Activated CD4-positive, alpha-beta memory T cell treated with anti-CD3 and anti-CD28 coated beads, Interleukin-2, amount 10 ng/mL, durations not matched to agents 7 days and 5 days (primary cell): ENCODE measurements at regions not wholly inside any gene's neighbourhood (a gene's known extent, or its start where the extent isn't known, plus 50 kb on each side); places are given as distances from the start of the nearest gene placed in this dataset.
"Not testable (repeated sequence)": the region's sequence is repeated elsewhere in the genome, so short reads cannot be mapped to it uniquely, and the experiment has no call there.

Experiments used
- CTCF ChIA-PET: fragments of 350-600 bp; sonication (Branson Sonifier 250); formaldehyde crosslinking; loops from one replicate; lab custom pipeline; 2021; ENCODE audit warnings: antibody characterized with exemption, inconsistent platforms; lab: Charles Lee
- POLR2A ChIA-PET: fragments of 350-600 bp; sonication (Branson Sonifier 250); formaldehyde crosslinking; loops from one replicate; lab custom pipeline; 2021; ENCODE audit warnings: antibody characterized with exemption; lab: Charles Lee
- DNase-seq: peaks from one replicate; pipeline ENCODE4 v3.0.0-alpha.2; 2020
- H3K27ac Mint-ChIP-seq: one replicate; pipeline ENCODE4 v1.8.0; 2021; ENCODE audit warnings: mild to moderate bottlenecking, mixed read lengths
- H3K27me3 Mint-ChIP-seq: one replicate; pipeline ENCODE4 v1.8.0; 2021; ENCODE audit warnings: mixed read lengths
- H3K36me3 Mint-ChIP-seq: one replicate; pipeline ENCODE4 v1.8.0; 2021; ENCODE audit warnings: low read depth, mixed read lengths
- H3K4me1 Mint-ChIP-seq: one replicate; pipeline ENCODE4 v1.8.0; 2021; ENCODE audit warnings: mixed read lengths
- H3K4me3 Mint-ChIP-seq: one replicate; pipeline ENCODE4 v1.8.0; 2021; ENCODE audit warnings: mild to moderate bottlenecking, mixed read lengths
- H3K9me3 Mint-ChIP-seq: one replicate; pipeline ENCODE4 v1.8.0; 2021; ENCODE audit warnings: mixed read lengths

DNA sequence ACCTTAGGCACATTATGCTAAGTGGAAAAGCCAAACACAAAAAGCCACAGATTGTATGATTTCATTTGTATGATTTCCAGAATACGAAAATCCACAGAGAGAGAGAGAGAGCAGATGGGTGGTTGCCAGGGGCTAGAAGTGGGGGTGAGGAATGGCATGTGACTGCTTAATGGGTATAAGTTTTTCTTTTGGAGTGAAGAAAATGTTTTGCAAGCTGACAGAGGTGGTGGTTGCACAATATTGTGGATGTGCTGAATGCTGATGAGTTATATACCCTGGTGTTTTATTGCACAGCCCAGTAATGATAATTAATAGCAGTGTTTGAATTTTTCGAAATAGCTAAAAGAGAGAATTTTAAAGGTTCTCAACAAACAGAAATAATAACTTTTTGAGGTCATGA, 386.1 kb upstream of the HS3ST1 start:
- no peak for DNase-seq
- POLR2A ChIA-PET = no interaction called here
- CTCF ChIA-PET = no interaction called here
- Mint-ChIP-seq H3K27ac (no peak overlapping the region), H3K4me3 (no peak overlapping the region), H3K4me1 (no peaks in the 10 kb centered on the region), H3K27me3 (no peaks in the 10 kb centered on the region), H3K36me3 (no peaks in the 10 kb centered on the region), H3K9me3 (no peaks in the 10 kb centered on the region)

DNA sequence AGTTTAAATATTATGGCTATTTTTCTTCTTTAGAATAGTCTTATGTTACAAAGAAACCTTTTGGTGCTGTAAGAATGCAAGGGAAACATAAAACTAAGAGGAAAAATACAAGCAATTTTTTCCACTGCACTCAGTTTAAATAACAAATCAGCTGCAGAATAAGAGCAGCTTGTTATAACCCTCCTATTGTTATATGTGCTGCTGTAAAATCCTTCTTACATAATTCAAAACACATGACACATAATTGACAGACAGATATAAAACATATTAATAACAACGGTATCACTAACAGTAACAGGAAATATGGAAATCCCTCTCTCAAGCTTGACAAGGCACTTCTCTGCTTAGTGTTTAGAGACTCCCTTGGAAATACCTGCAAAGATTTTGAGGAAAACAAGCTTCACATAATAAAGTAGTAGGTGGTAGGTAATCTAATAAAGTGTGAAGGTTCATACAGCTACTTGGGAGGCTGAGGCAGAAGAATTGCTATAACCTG, 385.3 kb upstream of the HS3ST1 start:
- Mint-ChIP-seq H3K27me3 (no peaks in the 10 kb centered on the region), H3K4me3 (no peak overlapping the region), H3K27ac (no peak overlapping the region), H3K4me1 (no peaks in the 10 kb centered on the region), H3K36me3 (no peaks in the 10 kb centered on the region), H3K9me3 (no peaks in the 10 kb centered on the region)
- ChIA-PET POLR2A (no interaction called here), CTCF (no interaction called here)
- DNase-seq = no peak

DNA sequence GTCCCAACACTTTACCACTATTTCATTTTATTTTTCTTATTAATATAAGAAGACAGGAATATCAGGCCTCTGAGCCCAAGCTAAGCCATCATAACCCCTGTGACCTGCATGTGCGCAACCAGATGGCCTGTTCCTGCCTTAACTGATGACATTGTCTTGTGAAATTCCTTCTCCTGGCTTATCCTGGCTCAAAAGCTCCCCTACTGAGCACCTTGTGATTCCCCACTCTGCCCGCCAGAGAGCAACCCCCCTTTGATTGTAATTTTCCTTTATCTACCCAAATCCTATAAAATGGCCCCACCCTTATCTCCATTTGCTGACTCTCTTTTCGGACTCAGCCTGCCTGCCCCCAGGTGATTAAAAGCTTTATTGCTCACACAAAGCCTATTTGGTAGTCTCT, 382.8 kb upstream of the HS3ST1 start:
- CTCF ChIA-PET, H3K9me3 Mint-ChIP-seq, H3K27ac Mint-ChIP-seq, H3K36me3 Mint-ChIP-seq, H3K27me3 Mint-ChIP-seq, H3K4me3 Mint-ChIP-seq, POLR2A ChIA-PET, H3K4me1 Mint-ChIP-seq, DNase-seq: not testable (repeated sequence)

DNA sequence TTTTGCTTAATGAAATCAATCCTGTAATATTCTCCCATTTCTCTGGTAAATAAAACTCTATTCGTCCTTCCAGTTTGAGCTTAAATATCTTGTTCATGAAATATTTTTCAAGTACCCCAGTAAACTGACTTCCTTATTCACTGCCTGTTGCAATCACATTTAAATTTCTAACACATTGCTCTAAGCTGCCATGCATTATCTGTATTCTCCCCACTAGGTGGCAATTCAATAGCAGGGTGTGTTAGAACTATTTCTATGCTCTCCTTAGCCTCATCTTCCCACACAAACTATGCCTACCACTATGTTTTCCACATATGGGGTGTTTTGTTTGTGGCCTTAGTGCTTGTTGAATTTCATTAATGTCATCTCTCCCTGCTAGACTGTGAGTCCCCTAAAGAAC, 377.1 kb upstream of the HS3ST1 start:
- CTCF ChIA-PET = no interaction called here
- H3K4me1 Mint-ChIP-seq = no peaks in the 10 kb centered on the region
- no peaks in the 10 kb centered on the region for H3K27me3 Mint-ChIP-seq
- no peaks in the 10 kb centered on the region for H3K36me3 Mint-ChIP-seq
- no peak overlapping the region for H3K4me3 Mint-ChIP-seq
- H3K27ac Mint-ChIP-seq = no peak overlapping the region
- no peak for DNase-seq
- H3K9me3 Mint-ChIP-seq = no peaks in the 10 kb centered on the region
- POLR2A ChIA-PET = no interaction called here

DNA sequence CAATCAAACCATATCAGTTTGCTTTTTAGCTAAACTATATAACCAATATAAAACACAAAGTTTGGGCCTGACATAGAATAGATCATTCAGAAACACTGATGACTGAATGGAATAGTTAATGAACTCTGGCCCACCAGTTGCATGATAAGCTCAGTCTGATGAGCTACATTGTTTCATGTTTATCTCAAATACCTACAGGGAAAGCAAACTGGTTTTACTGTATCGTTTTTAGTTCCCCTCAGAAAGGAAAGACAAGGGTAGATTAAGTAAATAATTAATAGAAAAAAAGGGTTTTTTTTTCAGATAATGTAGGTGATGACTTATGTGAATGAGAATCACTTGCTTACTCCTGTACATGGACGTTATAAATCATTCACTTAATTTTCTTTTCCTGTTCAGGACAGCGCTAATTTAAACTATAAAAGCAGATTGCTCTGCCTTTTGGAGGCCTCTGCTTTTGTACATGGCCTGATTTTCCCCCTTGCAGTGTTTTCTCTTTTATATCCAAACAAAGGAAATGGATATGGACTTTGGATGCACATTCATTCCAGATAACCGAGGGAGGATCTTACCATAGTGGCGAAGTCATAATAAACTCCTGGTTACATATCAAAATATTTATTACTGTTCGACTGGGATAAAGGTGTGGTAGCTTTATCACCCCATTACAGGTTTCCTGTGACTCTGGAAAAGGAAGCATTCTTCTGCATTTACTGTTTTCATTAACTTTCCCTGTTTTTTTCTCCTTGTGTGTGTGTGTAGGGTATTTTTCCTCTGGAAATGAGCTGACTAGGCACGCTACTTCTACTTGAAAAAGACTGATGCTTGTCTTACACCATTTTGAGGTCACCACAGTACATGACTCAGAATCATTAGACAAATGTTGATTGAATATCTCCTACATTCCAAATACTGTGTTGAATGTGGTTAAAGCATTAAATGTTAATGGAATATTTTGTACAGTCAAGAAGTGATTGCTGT, 373.1 kb upstream of the HS3ST1 start:
- no peak for DNase-seq
- Mint-ChIP-seq H3K4me1 (no peaks in the 10 kb centered on the region), H3K27ac (no peak overlapping the region), H3K9me3 (no peaks in the 10 kb centered on the region), H3K4me3 (no peak overlapping the region), H3K27me3 (no peaks in the 10 kb centered on the region), H3K36me3 (no peaks in the 10 kb centered on the region)
- ChIA-PET POLR2A (no interaction called here), CTCF (no interaction called here)

DNA sequence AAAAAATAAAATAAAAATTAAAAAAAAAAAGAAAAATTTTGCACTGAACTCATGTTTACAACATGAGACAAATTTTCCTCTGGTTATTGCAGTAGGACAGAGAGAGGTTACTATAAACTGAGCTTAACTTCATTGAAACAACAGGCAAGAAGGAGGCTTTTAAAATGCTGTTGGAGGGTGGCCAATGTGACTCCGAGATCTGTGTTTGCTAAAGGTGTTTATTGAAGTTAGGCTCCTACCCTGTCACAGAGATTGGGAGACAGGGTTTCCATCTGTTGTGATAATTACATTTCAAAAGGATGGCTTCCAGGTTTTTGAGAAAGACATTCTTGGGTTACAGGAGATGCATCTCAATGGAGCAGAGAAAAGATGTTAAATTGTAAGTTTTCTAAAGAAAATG, 370.5 kb upstream of the HS3ST1 start:
- H3K4me3 Mint-ChIP-seq = no peak overlapping the region
- POLR2A ChIA-PET = no interaction called here
- no peaks in the 10 kb centered on the region for H3K36me3 Mint-ChIP-seq
- CTCF ChIA-PET = no interaction called here
- H3K27me3 Mint-ChIP-seq = no peaks in the 10 kb centered on the region
- H3K27ac Mint-ChIP-seq = no peak overlapping the region
- H3K9me3 Mint-ChIP-seq = no peaks in the 10 kb centered on the region
- no peak for DNase-seq
- H3K4me1 Mint-ChIP-seq = no peaks in the 10 kb centered on the region

DNA sequence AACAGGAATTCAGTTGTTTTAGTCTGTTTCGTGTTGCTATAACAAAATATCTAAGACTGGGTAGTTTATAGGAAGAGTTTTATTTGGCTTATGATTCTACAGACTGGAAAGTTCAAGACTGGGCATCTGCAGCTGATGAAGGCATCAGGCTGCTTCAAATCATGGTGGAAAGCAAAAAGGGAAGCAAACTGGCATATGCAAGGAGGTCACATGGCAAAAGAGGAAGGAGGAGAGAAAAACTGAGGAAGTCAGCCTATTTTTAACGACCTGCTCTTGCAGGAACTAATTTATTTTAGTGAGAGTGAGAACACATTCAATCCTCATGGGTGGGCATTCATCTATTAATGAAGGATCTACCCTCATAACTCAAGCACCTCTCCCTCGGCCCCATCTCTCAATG, 363.1 kb upstream of the HS3ST1 start:
- H3K27ac Mint-ChIP-seq = no peak overlapping the region
- H3K36me3 Mint-ChIP-seq = no peaks in the 10 kb centered on the region
- H3K9me3 Mint-ChIP-seq = no peaks in the 10 kb centered on the region
- H3K4me1 Mint-ChIP-seq = no peaks in the 10 kb centered on the region
- CTCF ChIA-PET = no interaction called here
- H3K27me3 Mint-ChIP-seq = no peaks in the 10 kb centered on the region
- POLR2A ChIA-PET = no interaction called here
- H3K4me3 Mint-ChIP-seq = no peak overlapping the region
- no peak for DNase-seq

DNA sequence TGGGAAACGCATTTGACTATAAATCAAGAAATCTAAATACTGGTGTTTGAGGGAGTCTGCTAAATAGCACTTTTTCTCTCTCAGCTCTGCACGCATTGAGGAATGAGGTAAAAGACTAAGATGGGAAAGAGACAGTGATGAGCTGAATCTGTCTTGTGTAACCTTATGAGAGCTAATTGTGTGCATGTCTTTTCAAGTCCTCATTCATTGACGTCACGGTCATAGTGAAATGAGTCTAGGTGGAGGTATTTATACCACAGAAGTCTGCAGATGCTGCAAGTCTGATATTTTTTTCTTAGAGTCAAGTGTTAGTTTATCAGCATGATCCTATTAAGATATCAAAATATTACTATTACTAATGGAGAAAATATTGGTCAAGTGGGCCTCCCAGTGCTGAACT, 361.5 kb upstream of the HS3ST1 start:
- H3K36me3 Mint-ChIP-seq = no peaks in the 10 kb centered on the region
- no peaks in the 10 kb centered on the region for H3K4me1 Mint-ChIP-seq
- ChIA-PET POLR2A (no interaction called here), CTCF (no interaction called here)
- DNase-seq = no peak
- H3K4me3 Mint-ChIP-seq = no peak overlapping the region
- no peaks in the 10 kb centered on the region for H3K27me3 Mint-ChIP-seq
- no peaks in the 10 kb centered on the region for H3K9me3 Mint-ChIP-seq
- H3K27ac Mint-ChIP-seq = no peak overlapping the region

DNA sequence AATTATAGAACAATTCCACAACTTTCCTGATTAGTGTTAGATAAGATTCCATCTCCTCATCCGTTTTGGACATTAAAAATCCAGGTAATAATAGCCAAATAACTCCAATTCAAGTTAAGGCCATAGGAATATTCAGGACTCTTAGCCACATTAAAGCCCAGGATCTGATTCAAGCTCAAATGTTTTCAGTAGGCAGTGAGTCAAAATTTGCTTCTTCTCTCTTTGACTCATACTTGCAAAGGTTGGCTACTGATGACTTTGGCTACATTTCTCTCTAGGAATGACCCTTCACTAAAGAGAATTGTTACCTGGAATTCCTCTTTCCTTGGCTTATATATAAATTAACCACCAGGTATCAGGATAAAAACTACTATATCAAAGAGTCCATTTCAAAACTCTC, 354.9 kb upstream of the HS3ST1 start:
- ChIA-PET CTCF (no interaction called here), POLR2A (no interaction called here)
- Mint-ChIP-seq H3K4me3 (no peak overlapping the region), H3K27me3 (no peaks in the 10 kb centered on the region), H3K36me3 (no peaks in the 10 kb centered on the region), H3K27ac (no peak overlapping the region), H3K9me3 (peaks cover 4% of the 10 kb centered on the region), H3K4me1 (no peaks in the 10 kb centered on the region)
- DNase-seq = no peak

DNA sequence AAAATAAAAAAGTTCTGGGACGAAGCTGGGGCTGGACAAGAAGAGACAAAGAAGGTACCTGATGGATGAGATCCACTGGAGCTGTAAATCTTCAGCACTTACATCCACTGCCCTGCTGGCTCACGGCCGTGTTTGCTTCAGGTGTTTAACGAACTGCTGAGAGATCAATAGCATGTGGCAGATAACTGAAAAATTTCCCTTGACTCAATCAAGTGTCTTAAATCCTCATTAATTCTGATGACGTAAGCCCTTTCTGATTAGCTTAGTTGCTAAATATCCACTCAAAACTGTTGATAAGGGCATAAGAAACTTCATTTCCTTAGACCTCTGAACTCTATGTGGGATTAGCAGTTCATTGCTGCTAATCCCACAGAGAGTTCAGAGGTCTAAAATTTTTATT, 354.2 kb upstream of the HS3ST1 start:
- no peak for DNase-seq
- peaks cover 4% of the 10 kb centered on the region for H3K9me3 Mint-ChIP-seq
- no peak overlapping the region for H3K27ac Mint-ChIP-seq
- H3K4me1 Mint-ChIP-seq = no peaks in the 10 kb centered on the region
- ChIA-PET CTCF (no interaction called here), POLR2A (no interaction called here)
- H3K27me3 Mint-ChIP-seq = no peaks in the 10 kb centered on the region
- no peak overlapping the region for H3K4me3 Mint-ChIP-seq
- no peaks in the 10 kb centered on the region for H3K36me3 Mint-ChIP-seq

DNA sequence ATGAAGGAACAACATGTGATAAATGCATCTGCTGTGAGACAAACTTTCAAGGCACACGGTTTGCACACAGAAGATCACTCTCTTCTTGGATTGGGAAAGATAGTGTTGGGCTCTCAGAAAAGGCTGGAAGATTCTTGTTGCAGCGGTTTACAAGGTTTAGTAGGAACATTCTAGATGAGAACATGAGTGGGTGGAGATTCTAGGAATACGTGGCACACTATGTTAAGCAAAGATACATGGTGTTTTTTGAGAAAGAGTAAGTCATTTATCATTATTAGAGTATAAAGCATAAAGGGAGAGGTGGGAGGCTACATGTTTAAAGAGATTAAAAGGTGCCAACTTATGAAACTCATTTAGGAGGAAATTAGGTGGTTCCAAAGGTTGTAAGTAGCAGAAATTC, 348.8 kb upstream of the HS3ST1 start:
- no peaks in the 10 kb centered on the region for H3K36me3 Mint-ChIP-seq
- no peaks in the 10 kb centered on the region for H3K27me3 Mint-ChIP-seq
- no peak for DNase-seq
- H3K4me3 Mint-ChIP-seq = no peak overlapping the region
- H3K27ac Mint-ChIP-seq = no peak overlapping the region
- ChIA-PET CTCF (no interaction called here), POLR2A (no interaction called here)
- H3K9me3 Mint-ChIP-seq = peaks cover 4% of the 10 kb centered on the region
- no peaks in the 10 kb centered on the region for H3K4me1 Mint-ChIP-seq

DNA sequence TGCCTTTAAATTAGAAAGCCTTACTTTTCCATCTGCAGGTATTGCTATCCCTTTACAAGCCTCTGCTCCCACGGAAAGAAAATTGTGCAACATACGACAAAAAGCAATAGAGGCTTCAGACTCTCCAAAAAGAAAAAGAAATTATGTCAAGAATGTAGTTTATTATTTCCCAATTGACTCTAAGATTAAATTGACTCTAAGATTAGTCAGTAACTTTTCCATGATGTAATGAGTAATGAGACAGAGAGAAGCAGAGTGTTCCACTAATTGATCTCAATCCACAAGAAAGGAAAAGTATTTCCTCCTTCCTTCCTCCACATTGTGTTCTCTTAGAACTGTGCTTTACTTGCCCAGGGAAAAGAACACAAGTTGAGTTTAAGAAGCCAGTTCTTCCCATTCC, 345.7 kb upstream of the HS3ST1 start:
- Mint-ChIP-seq H3K36me3 (no peaks in the 10 kb centered on the region), H3K27ac (no peak overlapping the region), H3K4me1 (no peaks in the 10 kb centered on the region), H3K9me3 (no peaks in the 10 kb centered on the region), H3K4me3 (no peak overlapping the region), H3K27me3 (no peaks in the 10 kb centered on the region)
- CTCF ChIA-PET = no interaction called here
- POLR2A ChIA-PET = no interaction called here
- DNase-seq = no peak

DNA sequence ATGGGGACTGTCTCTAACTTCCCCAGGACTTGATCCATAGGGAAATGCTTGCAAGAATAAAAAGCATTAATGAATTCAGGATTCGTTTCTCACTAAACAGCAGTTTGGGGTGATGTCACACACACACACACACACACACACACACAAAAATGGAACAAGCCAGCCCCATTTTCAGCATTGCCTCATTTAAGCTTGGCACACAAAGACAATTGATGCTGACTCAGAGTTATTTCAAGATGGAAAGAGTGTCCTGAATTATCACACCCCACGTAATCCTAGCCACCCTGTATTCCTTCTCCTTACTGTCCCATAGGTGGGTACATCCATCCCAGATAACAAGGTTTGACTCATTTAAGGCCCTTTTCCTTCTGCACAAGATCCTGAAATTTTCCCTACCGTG, 345.1 kb upstream of the HS3ST1 start:
- no peaks in the 10 kb centered on the region for H3K9me3 Mint-ChIP-seq
- no peak overlapping the region for H3K4me3 Mint-ChIP-seq

DNA sequence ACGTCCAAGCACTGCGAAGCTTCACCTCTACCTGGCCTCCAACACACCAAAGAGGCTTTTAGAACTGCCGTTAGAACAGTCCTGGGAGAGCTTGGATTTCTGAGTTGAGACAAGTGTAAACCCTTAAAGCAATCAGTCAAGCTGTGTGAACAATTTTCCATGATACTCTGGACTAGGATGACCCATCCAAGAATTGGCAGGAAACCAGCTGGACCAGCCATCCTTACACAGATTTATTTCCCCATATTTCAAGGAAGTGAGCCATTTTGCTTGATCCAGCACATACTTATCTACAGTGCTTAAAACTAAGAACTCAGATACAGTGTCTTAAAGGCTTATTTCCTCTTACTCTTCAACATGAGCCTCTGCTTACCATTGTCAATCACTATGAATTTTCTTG, 340.7 kb upstream of the HS3ST1 start:
- no peaks in the 10 kb centered on the region for H3K4me1 Mint-ChIP-seq
- DNase-seq = no peak
- H3K9me3 Mint-ChIP-seq = no peaks in the 10 kb centered on the region
- H3K27ac Mint-ChIP-seq = no peak overlapping the region
- H3K36me3 Mint-ChIP-seq = no peaks in the 10 kb centered on the region
- ChIA-PET POLR2A (no interaction called here), CTCF (interaction anchor here (1.5 kb wide), 1 partner anchor 864 kb away, joined by 5 read pairs; no protein-coding TSS in a partner anchor)
- no peaks in the 10 kb centered on the region for H3K27me3 Mint-ChIP-seq
- H3K4me3 Mint-ChIP-seq = no peak overlapping the region

More for the DNA sequence above, 345.1 kb upstream of the HS3ST1 start:
- CTCF ChIA-PET = no interaction called here
- no peaks in the 10 kb centered on the region for H3K36me3 Mint-ChIP-seq
- no peaks in the 10 kb centered on the region for H3K27me3 Mint-ChIP-seq
- H3K4me1 Mint-ChIP-seq = no peaks in the 10 kb centered on the region
- no peak overlapping the region for H3K27ac Mint-ChIP-seq
- POLR2A ChIA-PET = no interaction called here
- DNase-seq = no peak
